Fibroblast of peridontal ligament (primary cell): ENCODE measurements at regions not wholly inside any gene's neighbourhood (a gene's known extent, or its start where the extent isn't known, plus 50 kb on each side); places are given as distances from the start of the nearest gene placed in this dataset.

Experiments
- DNase-seq: peaks from one replicate; pipeline ENCODE4 v3.0.0-alpha.2; 2010; ENCODE audit errors: extremely low read depth

GRCh38 chr12:108078428-108078827 is 50.7 kb upstream of the WSCD2 start:
- no peak for DNase-seq
